ENCODE measurements at regions not wholly inside any gene's neighbourhood (a gene's known extent, or its start where the extent isn't known, plus 50 kb on each side); places are given as distances from the start of the nearest gene placed in this dataset.

- ATAC-seq: no peak
Observed at GRCh38 chr11:116689413-116690127, 83.2 kb downstream of the BUD13 start.

GRCh38 chr11:116688202-116688540 lies 84.6 kb downstream of the BUD13 start:
- no peak for ATAC-seq
- TF ChIP-seq CSDC2 (CRISPR knock-in tag; IDR thresholded peaks at IDR 0.05) (no peak), PATZ1 (CRISPR knock-in tag; IDR thresholded peaks at IDR 0.05; ENCODE audit: borderline replicate concordance) (no peak)

More at GRCh38 chr11:116689413-116690127, 83.2 kb downstream of the BUD13 start:
- TF ChIP-seq ESRRG (CRISPR knock-in tag; IDR thresholded peaks at IDR 0.05) (no peak), ARNTL (CRISPR knock-in tag; IDR thresholded peaks at IDR 0.05; ENCODE audit: borderline replicate concordance, low read depth) (no peak), ZNF8 (CRISPR knock-in tag; IDR thresholded peaks at IDR 0.05) (no peak), ZC3H10 (CRISPR knock-in tag; IDR thresholded peaks at IDR 0.05) (no peak), CSRNP3 (CRISPR knock-in tag; IDR thresholded peaks at IDR 0.05) (no peak), ISL1 (CRISPR knock-in tag; IDR thresholded peaks at IDR 0.05) (no peak), BACH2 (CRISPR knock-in tag; IDR thresholded peaks at IDR 0.05; ENCODE audit: borderline replicate concordance) (no peak), PPARA (CRISPR knock-in tag; IDR thresholded peaks at IDR 0.05; ENCODE audit: borderline replicate concordance) (no peak), SNAI2 (CRISPR knock-in tag; IDR thresholded peaks at IDR 0.05) (no peak), OSR1 (CRISPR knock-in tag; IDR thresholded peaks at IDR 0.05) (no peak), CSDC2 (CRISPR knock-in tag; IDR thresholded peaks at IDR 0.05) (no peak), ZFP3 (CRISPR knock-in tag; IDR thresholded peaks at IDR 0.05) (no peak), POU6F1 (CRISPR knock-in tag; IDR thresholded peaks at IDR 0.05; ENCODE audit: borderline replicate concordance, low read depth) (no peak), CREB5 (CRISPR knock-in tag; IDR thresholded peaks at IDR 0.05; ENCODE audit: low read depth) (no peak), ZNF565 (CRISPR knock-in tag; conservative IDR thresholded peaks at IDR 0.05; ENCODE audit: low read depth) (no peak)
- TF ChIP-seq, protein P1, sequence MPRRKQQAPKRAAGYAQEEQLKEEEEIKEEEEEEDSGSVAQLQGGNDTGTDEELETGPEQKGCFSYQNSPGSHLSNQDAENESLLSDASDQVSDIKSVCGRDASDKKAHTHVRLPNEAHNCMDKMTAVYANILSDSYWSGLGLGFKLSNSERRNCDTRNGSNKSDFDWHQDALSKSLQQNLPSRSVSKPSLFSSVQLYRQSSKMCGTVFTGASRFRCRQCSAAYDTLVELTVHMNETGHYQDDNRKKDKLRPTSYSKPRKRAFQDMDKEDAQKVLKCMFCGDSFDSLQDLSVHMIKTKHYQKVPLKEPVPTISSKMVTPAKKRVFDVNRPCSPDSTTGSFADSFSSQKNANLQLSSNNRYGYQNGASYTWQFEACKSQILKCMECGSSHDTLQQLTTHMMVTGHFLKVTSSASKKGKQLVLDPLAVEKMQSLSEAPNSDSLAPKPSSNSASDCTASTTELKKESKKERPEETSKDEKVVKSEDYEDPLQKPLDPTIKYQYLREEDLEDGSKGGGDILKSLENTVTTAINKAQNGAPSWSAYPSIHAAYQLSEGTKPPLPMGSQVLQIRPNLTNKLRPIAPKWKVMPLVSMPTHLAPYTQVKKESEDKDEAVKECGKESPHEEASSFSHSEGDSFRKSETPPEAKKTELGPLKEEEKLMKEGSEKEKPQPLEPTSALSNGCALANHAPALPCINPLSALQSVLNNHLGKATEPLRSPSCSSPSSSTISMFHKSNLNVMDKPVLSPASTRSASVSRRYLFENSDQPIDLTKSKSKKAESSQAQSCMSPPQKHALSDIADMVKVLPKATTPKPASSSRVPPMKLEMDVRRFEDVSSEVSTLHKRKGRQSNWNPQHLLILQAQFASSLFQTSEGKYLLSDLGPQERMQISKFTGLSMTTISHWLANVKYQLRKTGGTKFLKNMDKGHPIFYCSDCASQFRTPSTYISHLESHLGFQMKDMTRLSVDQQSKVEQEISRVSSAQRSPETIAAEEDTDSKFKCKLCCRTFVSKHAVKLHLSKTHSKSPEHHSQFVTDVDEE (CRISPR knock-in tag; IDR thresholded peaks at IDR 0.05): no peak

DNA sequence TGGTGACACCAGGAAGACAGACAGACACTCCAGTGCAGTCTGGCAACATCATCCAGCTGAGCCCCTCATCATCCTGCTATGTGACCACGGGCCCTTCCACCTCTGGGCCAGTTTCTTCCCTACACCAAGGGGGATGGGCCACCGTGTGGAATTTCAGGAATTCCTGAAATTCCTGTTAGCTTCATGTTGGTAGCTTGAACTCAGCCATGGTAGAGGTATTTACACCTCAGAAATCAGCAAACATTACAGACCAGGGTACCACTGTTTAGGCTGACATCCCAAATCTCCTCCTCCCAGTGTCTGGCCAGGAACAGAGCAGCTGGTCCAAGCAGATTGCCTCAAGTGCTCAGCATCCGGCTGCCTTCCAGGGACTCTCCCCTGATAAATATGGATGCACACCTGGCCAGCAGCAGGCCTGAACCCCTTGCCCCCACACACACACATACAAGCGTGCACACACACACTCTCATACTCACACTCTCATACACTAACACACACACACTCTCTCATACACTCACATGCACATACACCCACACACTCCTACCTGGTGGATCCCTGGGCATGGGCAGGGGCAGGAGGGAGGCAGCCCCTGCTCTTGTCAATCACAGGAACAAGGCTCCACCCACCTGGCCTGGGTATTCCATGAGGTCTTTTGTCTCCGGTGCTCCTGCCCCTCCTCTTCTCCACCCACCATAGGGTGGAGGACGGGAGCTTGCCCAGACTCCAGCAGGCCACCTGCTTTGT lies 85.2 kb downstream of the BUD13 start:
- TF ChIP-seq ZC3H10 (CRISPR knock-in tag; IDR thresholded peaks at IDR 0.05) (no peak), ZNF565 (CRISPR knock-in tag; conservative IDR thresholded peaks at IDR 0.05; ENCODE audit: low read depth) (no peak), GLIS3 (CRISPR knock-in tag; IDR thresholded peaks at IDR 0.05) (no peak), ISL1 (CRISPR knock-in tag; IDR thresholded peaks at IDR 0.05) (no peak), ZFP30 (CRISPR knock-in tag; IDR thresholded peaks at IDR 0.05) (no peak), TOX (CRISPR knock-in tag; IDR thresholded peaks at IDR 0.05; ENCODE audit: borderline replicate concordance) (no peak), CREB5 (CRISPR knock-in tag; IDR thresholded peaks at IDR 0.05; ENCODE audit: low read depth) (no peak), SNAI2 (CRISPR knock-in tag; IDR thresholded peaks at IDR 0.05) (no peak), OSR1 (CRISPR knock-in tag; IDR thresholded peaks at IDR 0.05) (no peak), ARNTL (CRISPR knock-in tag; IDR thresholded peaks at IDR 0.05; ENCODE audit: borderline replicate concordance, low read depth) (no peak), ZNF70 (CRISPR knock-in tag; IDR thresholded peaks at IDR 0.05) (no peak)
- TF ChIP-seq, protein P1 (CRISPR knock-in tag; IDR thresholded peaks at IDR 0.05): no peak
- no peak for ATAC-seq
